Eye (tissue), 1 donor: ENCODE measurements at regions not wholly inside any gene's neighbourhood (a gene's known extent, or its start where the extent isn't known, plus 50 kb on each side); places are given as distances from the start of the nearest gene placed in this dataset.
"Not testable (repeated sequence)": the region's sequence is repeated elsewhere in the genome, so short reads cannot be mapped to it uniquely, and the experiment has no call there.

Source experiments
- DNase-seq: peaks from one replicate; pipeline ENCODE4 v3.0.0-alpha.2; 2015

DNA sequence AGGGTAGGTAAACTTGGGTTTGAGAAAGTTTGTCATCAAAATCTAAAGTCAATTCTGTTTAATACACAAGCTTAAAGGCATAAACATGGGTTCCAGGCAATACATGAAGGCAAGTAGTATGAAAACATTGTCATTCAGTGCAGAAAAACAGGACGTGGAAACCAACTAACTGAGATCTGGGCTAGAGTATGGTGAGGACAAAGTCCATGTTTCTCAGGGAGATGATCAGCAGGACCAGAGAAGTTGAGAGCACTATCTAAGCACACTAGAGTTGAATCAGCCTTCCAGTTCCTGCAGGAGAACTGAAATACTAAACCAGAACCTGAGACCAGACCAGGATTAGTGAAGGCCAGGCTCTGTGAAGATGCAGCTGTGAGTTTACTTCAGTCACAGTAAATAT, 302.8 kb upstream of the CRIM1 start:
- no peak for DNase-seq

DNA sequence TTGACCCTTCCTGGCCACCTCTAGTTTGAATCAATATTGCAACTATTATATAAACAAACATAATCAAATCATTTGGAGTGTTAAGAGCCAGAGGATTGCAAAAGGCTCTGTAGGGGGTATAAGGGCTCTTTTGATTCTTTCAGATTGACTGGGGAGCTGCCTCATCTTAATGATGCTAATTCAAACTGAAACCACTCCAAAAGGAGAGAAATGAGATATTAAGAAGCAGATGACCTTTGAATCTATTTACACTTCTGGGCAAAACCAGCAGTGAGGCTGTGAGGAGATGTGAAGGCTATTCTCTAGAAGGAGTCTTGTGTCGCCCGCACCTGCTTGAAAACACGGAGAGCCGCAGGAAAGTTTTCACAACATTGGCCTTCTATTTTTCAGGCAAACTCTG, 311.2 kb upstream of the CRIM1 start:
- peak; percentile 43 for DNase-seq

DNA sequence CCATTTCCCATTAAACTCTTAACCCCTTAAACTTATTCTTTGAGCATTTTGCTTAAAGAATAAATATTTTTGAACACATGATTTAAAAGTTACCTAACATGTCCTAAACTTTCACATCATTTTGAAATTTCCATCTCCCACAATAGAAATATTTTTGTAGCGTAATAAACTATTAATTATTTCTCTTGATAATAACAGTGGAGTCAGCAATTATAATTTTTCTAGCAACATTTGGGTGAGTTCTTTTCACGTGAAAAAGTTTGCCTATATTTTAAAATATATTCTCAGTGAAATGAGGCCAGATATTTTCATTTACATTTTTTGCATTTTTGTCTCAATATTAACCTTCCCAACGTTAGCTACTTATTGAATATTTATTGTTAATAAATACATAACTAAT, 320.4 kb upstream of the CRIM1 start:
- no peak for DNase-seq

DNA sequence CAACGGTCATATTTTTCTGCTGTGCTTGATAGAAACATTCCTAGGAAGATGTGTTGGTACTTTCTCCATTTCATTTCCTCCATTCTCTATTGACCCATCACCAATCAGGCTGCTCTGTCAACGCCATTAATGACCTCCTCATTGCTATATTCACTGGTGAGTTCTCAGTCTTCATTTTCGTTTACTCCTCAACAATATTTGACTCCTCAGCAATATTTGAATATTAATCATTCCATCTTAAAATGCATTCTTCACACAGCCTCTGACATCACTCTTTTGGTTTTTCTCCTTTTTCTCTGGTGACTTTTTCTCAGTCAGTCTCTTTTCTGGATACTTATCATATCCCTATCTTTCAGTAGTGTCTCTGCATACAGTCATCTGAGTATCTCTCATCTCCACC, 323.5 kb upstream of the CRIM1 start:
- DNase-seq = no peak

DNA sequence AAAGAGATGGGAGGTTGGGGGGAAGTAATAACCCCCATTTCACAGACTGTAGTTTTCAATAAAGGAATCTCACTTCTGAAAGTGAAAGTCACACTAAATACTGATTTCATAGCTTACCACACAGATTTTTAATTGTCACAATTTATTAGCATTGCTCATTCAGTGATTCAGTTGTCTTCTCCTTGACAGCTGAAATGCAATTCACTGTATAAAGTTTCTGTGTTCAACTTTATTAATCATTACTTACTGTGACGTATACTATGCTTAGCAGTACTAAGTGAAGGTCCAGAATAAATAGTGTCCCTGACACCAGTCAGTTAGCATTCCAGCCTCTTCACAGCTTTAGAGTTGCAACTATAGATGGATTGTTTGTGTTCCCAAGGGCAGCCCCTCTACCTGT, 324.1 kb upstream of the CRIM1 start:
- DNase-seq = no peak

DNA sequence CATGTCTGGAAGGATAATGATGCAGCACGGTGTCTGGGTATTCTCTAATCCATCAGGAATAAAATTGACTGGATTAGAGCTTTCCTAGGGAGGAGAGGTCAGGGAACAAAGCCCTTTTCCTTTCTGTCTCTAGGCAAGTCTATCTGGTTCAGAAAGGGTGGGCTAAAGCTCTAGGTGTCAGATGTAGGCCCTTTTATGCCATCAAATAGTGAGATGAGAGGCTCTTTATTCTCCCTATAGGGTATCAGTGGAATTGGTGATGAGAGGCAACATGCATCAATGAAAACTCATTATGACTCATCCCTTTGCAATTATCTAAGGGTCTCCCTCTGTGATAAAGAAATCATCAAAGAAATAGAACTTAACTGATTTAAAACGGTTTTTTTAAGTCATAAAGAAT, 328.0 kb upstream of the CRIM1 start:
- DNase-seq = peak; percentile 38

DNA sequence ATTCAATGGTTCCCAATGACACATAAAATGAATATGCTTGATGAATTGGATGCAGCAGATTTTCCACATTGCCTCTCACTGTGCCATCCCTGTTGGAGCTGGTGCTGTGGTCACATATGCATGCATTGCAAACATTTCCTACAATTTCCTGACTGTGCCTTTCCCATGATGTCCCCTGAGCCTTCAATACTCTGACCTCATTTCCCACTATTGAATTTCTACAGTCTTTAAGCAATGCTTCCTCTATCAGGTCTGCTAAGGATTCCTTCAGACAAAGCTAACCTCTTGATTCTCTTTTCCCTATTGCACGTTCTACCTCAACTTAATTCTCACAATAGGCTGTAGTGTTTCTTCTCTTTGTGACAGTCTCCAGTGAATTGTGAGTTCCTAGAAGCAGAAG, 342.5 kb upstream of the CRIM1 start:
- DNase-seq = peak; percentile 17

DNA sequence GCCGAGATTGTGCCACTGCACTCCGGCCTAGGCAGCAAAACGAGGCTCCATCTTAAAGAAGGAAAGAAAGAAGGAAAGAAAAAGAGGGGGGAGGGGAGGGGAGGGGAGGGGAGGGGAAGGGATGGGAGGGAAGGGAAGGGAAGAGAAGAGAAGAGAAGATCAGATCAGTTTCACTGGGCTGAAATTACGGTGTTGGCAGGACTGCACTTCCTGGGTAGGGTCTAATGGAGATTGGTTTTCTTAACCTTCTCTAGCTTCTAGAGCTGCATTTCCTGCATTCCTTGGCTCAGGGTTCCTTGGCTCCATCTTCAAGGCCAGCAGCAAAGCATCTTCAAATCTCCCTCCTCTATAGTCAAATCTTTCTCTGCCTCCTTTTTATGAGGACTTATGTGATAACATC, 349.1 kb upstream of the CRIM1 start:
- no peak for DNase-seq

DNA sequence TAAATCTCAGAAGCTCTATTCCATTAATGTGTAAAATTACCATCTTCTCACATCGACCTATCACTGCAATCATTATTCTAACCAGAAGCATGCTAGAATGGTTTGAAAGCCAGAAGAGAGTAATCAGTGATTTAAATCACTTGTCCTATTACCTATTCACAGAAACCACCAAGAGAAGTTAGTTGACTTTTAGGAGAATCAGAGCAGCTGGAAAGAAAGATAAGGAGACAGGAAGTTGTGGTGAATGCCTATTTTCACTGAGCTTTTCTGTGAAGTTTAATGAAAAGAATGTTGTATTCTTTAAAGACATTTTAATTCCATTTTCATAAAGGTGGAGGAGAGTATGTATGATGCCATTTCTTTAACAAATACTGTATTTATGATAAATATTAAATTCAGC, 352.6 kb upstream of the CRIM1 start:
- DNase-seq = no peak

DNA sequence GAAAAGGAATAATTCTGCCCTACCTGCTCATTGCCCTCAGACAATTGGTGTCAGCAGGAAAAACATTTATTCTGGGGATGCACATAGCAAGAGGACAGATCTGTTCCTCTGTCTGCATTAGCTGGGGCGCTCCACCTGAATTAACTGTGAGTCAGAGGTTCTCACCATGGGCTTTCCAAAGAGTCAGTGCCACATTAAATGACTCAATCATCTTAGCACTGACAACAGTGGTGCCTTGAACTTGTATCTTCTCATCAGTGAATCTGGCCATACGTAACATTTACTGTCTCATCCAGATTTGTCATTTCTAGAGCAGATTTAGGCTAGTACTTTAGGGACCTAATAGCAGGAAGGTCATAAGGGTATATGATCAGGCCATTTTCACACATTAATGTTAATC, 358.1 kb upstream of the CRIM1 start:
- DNase-seq = no peak

DNA sequence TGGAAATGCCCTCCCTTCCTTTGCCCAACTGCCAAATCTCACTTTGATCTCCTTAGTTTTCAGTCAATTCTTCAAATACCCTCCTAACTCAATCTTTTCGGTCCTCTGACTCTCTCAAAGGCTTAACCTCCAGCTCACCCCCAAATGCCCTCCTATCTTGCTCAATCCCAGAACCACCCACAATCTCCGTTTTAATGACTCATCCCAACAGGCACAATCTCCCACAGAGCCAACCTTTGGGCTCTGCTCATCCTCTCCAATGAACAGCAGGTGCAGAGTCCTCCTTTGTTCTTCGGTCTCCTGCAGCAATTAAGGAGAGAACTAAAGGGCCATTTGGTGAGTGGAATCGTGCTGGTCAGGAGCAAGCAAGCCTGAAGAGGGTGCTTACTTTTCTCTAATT, 366.1 kb upstream of the CRIM1 start:
- peak; percentile 75 for DNase-seq

DNA sequence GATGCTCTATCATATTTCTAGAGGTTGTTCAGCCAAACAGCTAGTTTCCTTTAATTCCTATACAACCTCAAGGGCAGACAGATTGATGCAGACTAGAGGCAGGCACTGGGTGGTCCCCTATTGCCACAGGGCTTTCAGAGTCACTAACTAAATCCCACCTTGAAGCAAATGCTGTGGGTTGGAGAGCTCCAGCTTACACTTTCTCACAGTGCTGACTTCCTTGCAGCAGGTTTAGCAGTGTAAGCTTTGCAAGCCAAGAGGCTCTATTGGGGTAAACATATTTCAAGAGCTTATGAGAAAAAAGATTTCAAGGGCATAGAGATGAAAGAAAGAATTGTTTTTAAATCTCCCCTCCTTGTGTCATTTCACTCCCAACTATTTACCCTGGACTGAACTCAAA, 366.5 kb upstream of the CRIM1 start:
- no peak for DNase-seq

DNA sequence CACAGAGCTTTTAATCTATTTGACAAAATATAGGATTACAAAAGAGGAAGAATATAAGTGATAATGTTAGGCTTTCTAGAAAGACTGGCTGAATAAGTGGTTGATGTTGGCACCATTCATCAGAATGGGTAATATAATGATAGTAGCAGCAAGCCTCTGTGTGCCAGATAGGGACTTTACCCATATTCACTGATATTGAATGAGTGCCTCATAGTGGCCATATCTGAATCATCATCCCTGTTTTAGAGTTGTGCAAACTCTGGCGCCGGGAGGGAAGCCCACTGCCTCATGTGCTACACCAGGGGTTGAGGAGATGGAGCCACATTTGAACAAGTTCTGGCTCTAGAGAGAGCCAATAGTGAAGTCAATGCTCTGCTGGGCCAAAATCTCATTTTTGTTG, 368.7 kb upstream of the CRIM1 start:
- DNase-seq = no peak

DNA sequence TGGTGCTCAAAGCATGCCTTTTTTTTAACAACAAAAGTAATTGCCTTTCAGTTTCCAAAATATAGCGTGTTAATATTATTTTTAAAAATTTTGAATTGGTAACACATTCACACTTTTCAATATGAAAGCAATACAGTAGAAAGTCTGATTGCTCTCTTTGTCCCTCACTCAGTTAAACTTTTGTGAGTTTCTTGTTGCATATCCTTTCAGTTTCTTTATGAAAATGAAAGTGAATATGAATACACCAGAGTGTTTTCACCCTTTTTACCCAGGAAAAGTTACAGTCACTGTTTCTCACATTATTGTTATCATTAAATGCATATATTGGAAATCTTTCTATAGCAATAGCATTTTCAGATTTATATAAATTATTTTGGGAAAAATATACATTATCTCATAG, 377.4 kb upstream of the CRIM1 start:
- no peak for DNase-seq

DNA sequence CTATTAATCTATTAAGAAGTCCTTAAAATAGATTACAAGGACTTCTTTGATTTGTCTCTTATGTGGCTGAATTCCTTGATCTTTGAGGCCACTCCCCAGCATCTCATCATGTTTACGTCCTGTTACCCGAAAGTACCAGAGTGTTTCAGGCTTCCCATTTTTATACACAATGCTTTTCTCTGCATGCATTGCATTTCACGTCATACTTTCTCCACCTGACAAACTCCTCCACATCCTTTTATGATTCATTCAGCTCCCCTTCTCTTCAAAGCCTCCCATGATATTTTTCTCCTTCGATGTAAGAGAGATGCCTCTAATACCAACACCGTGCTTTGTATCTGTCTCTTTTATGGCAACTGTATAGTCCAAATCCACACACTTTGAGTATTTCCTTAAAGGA, 379.0 kb upstream of the CRIM1 start:
- DNase-seq = no peak

DNA sequence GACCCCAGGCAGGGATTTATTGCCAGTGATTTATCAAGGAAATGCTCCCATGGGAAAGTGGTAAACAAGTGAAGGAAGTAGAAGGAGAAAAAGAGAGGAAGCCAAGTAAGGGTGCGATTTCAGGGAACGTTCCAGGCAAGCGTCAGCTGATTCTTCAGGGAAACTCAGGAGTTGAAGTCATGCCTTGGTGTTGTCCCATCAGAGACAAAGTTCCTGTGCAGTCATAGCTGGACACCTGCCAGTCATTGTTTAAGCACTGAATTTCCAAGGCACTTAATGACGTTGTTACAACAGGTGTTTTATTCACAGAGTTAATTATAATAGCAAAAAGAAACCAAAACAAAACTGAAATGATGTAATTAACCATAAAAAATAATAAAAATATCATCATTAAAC, 381.8 kb upstream of the CRIM1 start:
- no peak for DNase-seq

DNA sequence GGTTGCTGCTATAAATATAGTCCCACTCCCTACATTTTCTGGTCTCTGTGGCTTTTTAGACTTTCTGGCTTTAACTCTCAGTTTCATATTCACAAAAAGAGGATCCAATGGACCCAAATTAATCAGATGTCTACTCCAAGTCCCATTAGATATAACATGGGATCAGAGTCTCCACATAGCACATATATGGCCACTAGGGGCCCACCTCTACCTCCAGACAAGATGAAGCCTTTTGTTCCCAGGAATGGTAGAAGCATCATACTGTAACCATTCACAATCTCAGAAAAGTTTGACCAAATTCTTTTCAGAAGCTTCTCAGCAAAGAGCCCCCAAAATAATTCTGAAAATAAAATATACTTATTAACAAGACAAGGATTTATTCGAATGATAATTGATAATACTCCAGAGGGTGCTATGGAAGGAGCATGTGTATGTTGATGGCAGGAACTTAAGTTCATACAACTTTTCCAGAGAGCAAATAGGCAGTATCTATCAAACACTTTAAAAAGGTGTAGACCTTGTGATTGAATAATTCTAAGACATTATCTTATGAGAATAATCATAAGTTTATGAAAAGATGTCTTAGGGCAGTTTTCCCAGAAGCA, 382.3 kb upstream of the CRIM1 start:
- peak; percentile 50 for DNase-seq

DNA sequence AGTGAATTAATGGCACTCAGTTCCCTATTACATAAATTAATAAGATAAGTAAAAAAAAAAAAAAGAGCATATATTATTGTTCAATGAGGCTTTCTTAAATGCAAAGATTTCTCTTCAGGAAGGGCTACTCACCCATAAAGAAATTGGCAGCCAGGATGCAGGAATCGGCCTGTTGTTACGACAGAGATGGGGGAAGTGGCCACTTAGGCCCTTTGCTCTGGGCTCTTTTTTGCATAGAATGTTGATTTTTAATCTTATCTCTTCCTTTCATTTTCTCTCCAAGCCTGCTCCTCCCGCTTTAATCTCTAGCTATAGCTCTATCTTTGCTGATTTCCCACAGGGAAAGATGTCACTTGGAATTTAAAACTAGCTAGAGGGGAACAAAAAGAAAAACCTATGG, 391.8 kb upstream of the CRIM1 start:
- DNase-seq = peak; percentile 37

DNA sequence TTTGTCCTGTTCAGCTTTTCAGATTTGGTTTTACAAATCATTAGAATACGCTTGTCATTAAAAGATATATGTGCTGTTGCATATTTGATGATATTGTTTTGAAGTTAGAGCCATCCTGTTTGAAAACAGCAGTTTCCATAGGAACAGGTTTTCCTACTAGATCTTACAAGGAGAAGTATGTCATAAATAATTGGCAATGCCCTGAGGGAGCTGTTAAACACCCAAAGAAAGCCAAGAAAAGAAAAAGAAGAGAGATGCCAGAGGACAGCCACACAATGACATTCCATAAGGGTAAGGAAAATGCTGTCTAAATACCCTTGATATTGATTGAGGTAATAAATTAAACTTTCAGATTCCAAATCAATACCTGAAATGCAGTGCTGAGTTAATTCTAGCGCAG, 392.2 kb upstream of the CRIM1 start:
- peak; percentile 57 for DNase-seq

DNA sequence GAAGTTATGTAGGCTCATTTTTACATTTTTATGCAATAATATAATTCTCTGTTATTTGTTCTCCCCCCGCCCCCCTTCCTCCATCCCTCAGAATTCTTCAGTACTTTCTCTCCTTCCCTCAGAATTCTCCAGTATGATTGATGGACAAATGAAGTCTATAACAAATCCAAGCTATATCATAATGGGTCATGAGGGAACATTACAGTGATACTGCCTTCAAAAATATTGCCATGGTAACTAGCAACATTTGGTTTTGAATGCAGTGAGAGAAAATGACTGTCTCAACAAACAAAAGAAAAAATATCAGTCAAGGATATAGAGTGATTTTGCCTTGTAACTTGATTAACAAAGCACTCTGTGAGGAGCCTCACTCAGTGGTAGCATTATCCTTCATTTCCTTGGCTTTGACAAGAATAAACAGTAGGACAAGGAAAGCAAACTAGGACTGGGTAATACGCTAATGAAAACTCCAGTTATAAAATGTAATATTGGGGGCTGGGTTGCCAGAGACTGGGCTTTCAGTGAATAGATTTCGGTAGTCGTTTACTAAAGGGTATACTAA, 392.9 kb upstream of the CRIM1 start:
- DNase-seq = no peak

DNA sequence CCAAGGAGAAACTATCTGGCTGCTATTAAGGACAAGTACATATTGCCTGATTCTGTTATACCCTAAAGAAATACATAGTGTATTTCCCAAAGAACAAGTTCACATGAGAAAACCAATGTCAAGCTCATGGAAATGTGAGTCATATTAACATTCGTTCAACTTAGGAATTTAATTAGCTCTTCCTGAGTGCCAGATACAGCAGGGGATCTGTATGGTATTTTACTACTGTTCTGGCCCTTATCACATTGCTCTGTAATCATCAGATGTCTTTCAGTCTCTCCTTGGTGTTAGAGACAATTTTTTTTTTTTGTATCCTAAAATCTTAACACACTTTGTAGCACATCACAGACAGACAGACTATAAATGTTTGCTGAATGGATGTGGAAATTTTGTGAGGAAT, 395.0 kb upstream of the CRIM1 start:
- no peak for DNase-seq

DNA sequence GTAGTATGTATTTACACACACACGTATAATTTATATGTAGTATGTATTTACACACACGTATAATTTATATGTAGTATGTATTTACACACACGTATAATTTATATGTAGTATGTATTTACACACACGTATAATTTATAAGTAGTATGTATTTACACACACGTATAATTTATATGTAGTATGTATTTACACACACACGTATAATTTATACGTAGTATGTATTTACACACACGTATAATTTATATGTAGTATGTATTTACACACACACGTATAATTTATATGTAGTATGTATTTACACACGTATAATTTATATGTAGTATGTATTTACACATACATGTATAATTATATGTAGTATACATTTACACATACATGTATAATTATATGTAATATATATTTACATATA, 398.5 kb upstream of the CRIM1 start:
- not testable (repeated sequence) for DNase-seq

DNA sequence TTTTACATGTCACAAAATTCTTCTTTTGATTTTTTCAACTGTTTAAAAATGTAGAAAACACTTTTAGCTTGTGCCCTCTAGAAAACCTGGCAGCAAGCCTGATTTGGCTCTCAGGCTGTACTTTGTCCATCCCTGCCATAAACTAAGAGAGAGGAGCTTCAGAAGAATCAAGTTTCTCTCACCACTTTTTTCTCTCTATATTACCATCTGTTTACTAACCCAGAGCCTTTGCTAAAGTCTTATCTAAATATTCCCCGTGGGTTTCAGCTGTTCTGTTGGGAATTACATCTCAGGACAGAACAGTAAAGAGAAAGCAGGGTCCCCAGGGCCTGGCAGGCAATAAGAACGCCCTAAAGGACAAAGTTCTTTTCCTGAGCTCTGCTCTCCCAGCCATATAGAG, 409.1 kb upstream of the CRIM1 start:
- DNase-seq = no peak

DNA sequence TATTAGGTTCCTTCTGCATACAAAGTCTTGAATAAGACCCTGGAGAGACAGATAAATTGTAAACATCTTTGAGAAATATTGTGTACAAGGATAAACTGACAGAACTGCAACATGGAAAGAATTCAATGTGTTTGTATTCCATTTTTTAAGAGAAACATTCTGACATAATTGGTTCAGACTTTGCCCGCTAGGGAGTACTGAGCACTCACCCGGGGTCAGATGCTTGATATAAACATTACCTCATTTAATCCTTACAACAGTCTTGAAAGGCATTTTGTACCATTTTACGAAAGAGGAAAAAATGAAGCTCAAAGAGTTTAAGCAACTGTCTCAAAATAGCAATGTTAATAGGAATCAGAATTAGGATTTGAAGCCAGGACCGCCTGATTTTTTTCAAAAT, 416.7 kb upstream of the CRIM1 start:
- DNase-seq = peak; percentile 45

DNA sequence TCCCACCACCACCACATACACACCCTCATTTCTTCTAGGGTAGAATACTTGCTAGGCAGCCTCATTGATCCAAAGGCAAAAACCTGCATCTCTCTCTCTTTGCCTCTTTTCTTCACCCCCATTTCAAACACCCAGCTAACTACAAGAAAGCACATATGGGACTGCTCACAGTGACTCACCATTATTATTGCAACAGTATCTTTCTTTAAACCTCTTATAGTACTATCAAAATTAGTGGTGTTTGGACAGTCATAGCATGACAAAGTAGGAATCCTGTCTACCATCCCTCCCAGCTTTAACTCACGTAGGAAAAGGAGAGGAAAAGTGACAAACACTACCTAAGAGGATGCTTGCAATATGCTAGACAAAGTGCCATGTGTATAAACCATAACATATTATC, 422.5 kb upstream of the CRIM1 start:
- DNase-seq = no peak
